Neuron (in vitro differentiated cells): ENCODE measurements at regions not wholly inside any gene's neighbourhood (a gene's known extent, or its start where the extent isn't known, plus 50 kb on each side); places are given as distances from the start of the nearest gene placed in this dataset.
"Not testable (repeated sequence)": the region's sequence is repeated elsewhere in the genome, so short reads cannot be mapped to it uniquely, and the experiment has no call there.

ENCODE experiments used
- H2AFZ ChIP-seq: one replicate; pipeline ENCODE4 v1.6.1; 2013; ENCODE audit warnings: low read depth, mild to moderate bottlenecking, inconsistent platforms, low read length, moderate library complexity
- H3K27me3 ChIP-seq: one replicate; pipeline ENCODE4 v1.6.1; 2013; ENCODE audit warnings: low read length; ENCODE audit not compliant: insufficient read depth
- H3K36me3 ChIP-seq: one replicate; pipeline ENCODE4 v1.6.1; 2013; ENCODE audit warnings: low read length; ENCODE audit not compliant: insufficient read depth
- H3K4me1 ChIP-seq: one replicate; pipeline ENCODE4 v1.6.1; 2013; ENCODE audit warnings: low read length; ENCODE audit not compliant: insufficient read depth
- H3K4me3 ChIP-seq: 2 replicates; pipeline ENCODE4 v1.5.1; 2013; ENCODE audit warnings: mild to moderate bottlenecking, low read length, moderate library complexity
- H3K9me3 ChIP-seq: one replicate; pipeline ENCODE4 v1.6.1; 2013; ENCODE audit warnings: low read length

DNA sequence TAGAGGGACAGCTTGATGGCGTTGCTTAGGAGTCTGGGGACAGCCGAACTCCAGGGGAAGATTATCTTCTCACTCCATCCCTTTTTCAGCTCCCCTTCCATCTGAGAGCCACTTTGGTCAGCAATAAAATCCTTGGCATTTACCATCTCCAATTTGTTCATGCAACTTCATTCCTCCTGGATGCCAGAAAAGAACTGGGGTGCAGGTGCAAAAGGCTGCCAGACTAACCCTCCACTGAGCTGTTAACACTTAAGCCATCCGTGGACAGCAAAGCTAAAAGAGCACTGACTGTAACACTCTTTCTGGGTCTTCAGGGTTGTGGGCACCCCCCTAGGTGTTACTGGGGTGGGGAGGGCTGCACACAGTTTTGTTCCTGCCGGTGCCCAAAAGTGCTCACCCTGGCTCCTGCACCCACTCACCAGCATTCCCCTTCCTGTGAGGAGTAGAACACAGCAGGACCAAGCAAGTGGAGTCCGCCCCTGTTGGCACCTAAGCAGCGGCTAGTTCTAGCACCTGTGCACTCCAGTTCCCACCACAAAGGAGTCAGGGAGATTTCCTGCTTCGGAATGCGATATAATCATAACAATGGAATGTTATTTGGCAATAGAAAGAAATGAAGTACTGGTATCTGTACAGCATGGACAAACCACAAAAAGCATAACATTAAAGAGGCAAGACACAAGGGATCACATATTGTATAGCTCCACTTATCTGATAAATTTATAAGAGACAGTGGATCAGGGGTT is 95.1 kb downstream of the NPY start:
- H3K9me3 ChIP-seq = no peaks in the 10 kb centered on the region
- no peaks in the 10 kb centered on the region for H3K27me3 ChIP-seq
- no peak overlapping the region for H2AFZ ChIP-seq
- peaks cover 8% of the 10 kb centered on the region for H3K4me1 ChIP-seq
- no peak overlapping the region for H3K4me3 ChIP-seq
- no peaks in the 10 kb centered on the region for H3K36me3 ChIP-seq

DNA sequence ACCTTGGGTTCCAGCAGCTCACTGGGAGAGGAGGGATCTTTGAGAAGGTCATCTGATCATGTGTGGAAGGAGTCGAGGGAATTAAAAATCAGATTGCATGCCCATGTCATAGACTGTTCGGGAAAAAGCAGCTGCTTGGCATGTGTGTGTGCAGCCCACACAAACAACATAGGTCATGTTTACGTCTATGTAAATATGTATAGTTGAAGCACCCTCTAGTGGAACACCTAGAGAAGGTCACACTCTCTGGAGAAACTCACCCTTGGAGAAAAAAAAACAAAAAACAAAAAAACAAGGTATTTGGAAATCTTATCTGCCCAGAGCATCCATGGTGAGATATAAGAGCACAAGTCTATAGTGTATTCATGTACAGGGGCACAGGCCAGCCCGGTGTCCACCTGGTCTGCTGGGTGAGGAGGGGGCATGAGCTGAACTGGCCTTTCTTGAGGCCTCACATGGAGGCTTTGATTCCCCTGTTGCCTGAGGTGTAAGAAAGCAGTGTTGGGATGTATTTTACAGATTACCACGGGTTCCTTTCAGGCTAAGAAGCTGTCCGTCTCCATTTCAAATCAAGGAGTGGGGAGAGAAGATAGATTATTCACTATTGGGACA is 98.0 kb downstream of the NPY start:
- Histone ChIP-seq H3K36me3 (no peaks in the 10 kb centered on the region), H3K4me1 (no peaks in the 10 kb centered on the region), H3K4me3 (no peak overlapping the region), H3K9me3 (no peaks in the 10 kb centered on the region), H3K27me3 (no peaks in the 10 kb centered on the region), H2AFZ (no peak overlapping the region)

DNA sequence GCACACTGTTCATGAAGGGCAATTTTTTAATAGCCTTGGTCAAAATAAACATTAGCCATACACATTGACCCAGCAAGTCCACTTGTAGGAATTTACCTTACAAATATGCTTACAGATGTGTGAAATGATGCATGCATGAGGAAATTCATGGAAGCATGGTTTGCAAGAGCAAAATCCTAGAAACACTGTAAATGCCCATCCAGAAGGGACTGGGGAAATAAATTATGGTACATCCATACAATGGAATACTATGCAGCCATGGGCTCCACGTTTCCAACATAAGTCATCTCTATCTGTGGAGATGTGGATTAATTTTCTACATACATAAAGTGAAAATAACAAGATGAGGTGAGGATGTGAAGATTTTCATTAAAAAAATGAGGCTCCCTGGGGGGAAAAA is 99.1 kb downstream of the NPY start:
- Histone ChIP-seq H3K9me3 (no peaks in the 10 kb centered on the region), H3K4me3 (no peak overlapping the region), H3K4me1 (no peaks in the 10 kb centered on the region), H3K27me3 (no peaks in the 10 kb centered on the region), H3K36me3 (no peaks in the 10 kb centered on the region), H2AFZ (no peak overlapping the region)

DNA sequence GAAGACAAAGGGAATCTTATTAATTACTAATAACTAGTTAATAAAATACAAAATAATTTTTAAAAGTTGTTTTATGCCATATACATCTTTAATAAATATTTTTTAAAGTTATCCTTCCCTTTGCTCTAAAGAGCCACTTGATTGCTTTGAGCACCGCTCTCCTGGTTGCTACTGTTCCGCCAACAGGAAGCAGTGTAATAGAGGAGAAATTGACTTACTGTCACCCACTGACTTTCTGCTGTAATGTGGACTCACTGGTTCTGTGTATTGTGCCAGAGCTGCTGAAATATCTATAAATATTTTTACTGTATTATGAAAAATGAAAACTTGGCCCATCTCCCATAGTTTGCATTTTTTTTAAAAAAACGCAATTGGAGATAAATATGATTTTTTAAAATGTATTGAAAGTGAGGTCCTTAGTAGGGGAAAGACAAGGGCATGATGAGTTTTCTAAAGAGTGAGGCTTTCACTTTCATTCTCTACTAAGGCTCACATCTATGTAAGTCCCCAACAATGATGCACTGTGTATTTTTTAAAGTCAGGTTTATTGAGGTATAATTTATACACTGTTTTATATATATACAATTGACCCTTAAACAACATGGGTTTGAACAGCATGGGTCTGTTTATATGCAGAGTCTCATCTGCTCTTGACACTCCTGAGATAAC is 100.5 kb downstream of the NPY start:
- Histone ChIP-seq H3K4me3 (no peak overlapping the region), H3K4me1 (no peaks in the 10 kb centered on the region), H2AFZ (no peak overlapping the region), H3K9me3 (no peaks in the 10 kb centered on the region), H3K36me3 (no peaks in the 10 kb centered on the region), H3K27me3 (no peaks in the 10 kb centered on the region)

DNA sequence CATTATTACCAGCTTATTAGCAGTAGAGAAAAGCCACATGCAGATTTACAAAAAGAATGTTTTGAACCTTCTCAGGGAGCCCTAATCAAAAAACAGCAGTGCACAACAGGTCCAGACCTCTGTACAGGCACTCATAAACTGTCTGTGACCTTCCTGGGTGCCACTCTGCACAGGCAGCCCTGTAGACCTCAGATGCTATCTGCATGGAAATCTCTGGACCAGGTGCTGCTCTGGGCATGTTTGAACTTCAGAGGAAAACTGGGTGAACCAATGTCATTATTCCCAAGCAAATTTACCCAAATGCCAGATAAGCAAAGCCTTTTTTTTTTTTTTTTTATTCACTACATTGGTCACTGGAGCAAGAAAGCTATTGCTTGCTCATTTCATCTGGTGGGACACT is 104.2 kb downstream of the NPY start:
- Histone ChIP-seq H3K27me3 (no peaks in the 10 kb centered on the region), H3K4me1 (no peaks in the 10 kb centered on the region), H3K36me3 (no peaks in the 10 kb centered on the region), H2AFZ (no peak overlapping the region), H3K9me3 (no peaks in the 10 kb centered on the region), H3K4me3 (no peak overlapping the region)

DNA sequence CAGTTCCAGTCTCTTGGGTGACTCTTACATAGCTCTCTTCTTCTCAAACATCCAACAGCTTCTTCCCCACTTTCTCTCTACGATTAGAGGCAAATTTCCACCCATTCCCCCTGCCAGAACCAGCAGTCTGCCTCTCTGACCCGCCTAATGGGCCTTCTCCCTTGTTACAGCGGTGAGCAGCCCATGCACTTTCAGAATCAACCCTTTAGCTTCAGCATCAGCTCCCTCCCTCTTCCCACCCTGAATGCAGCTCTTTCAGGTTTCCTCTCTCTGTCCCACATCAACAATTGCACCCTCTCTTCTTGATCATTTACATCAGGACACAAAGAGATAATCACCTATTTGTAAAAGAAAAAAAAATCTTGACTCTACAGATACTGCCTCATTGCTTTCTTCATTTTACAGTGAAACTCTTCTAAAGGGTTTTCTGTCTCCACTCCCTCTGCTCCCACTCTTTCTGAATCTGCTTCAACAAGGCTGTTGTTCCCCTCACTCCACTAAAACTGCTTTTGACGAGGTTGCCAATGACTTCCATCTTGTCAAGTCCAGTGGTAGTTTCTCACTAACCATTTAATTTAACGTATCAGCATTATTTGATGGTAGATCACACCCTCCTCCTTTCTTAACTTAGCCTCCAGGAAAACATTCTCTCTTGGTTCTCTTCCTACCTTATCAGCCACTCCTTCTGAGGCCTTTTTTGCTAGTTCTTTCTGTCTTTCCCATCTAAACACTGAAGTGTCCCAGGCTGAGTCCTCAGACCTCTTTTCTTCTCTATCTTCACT is 106.6 kb downstream of the NPY start:
- H3K9me3 ChIP-seq = no peaks in the 10 kb centered on the region
- H3K36me3 ChIP-seq = no peaks in the 10 kb centered on the region
- H3K27me3 ChIP-seq = no peaks in the 10 kb centered on the region
- H3K4me1 ChIP-seq = no peaks in the 10 kb centered on the region
- H2AFZ ChIP-seq = no peak overlapping the region
- H3K4me3 ChIP-seq = no peak overlapping the region

DNA sequence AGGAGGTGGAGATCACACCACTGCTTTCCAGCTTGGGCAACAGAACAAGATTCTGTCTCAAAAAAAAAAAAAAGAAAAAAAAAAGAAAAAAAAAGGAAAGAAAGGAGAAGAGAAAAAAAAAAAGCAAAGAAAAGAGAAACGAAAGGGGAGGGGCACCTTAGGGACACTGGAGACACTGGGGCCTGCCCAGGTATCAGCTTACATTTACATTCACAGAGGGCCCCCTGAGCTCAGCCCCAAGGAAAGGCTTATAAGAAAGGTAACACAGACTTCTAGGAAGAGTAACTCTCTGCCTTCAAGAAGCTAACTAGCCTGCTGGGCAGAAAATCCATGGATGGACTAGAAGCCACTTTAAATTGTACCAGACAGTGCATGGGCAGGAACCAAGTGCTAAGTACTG is 108.8 kb downstream of the NPY start:
- no peaks in the 10 kb centered on the region for H3K4me1 ChIP-seq
- no peak overlapping the region for H2AFZ ChIP-seq
- no peaks in the 10 kb centered on the region for H3K36me3 ChIP-seq
- H3K27me3 ChIP-seq = no peaks in the 10 kb centered on the region
- H3K4me3 ChIP-seq = no peak overlapping the region
- H3K9me3 ChIP-seq = no peaks in the 10 kb centered on the region

DNA sequence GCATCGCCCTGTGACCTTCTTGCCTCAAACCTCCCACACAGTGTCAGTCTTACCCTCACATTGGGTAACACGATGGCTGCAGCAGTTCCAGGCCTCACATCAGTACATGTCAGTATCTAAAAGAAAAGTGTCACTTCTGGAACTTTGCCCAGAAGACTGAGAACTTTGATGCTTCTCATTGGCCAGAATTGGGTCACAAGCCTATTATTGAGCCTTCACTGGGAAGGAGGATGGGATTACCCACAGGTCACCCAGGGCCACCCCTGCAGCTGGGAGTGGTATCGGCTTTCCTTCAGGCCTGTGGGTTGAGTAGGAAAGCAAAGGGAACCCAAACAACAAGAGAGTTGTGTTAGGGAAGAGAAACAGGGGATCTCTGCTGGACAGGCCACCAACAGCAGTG is 111.5 kb downstream of the NPY start:
- no peaks in the 10 kb centered on the region for H3K9me3 ChIP-seq
- H2AFZ ChIP-seq = no peak overlapping the region
- H3K4me3 ChIP-seq = no peak overlapping the region
- no peaks in the 10 kb centered on the region for H3K27me3 ChIP-seq
- no peaks in the 10 kb centered on the region for H3K4me1 ChIP-seq
- H3K36me3 ChIP-seq = no peaks in the 10 kb centered on the region

DNA sequence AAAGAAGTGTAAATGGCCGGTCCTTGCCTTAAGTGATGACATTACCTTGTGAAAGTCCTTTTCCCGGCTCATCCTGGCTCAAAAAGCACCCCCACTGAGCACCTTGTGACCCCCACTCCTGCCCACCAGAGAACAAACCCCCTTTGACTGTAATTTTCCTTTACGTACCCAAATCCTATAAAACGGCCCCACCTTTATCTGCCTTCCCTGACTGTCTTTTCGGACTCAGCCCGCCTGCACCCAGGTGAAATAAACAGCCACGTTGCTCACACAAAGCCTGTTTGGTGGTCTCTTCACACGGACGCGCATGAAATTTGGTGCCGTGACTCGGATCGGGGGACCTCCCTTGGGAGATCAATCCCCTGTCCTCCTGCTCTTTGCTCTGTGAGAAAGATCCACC is 112.4 kb downstream of the NPY start:
- not testable (repeated sequence) for H3K36me3 ChIP-seq, H3K4me1 ChIP-seq, H3K4me3 ChIP-seq, H3K27me3 ChIP-seq, H3K9me3 ChIP-seq, H2AFZ ChIP-seq

DNA sequence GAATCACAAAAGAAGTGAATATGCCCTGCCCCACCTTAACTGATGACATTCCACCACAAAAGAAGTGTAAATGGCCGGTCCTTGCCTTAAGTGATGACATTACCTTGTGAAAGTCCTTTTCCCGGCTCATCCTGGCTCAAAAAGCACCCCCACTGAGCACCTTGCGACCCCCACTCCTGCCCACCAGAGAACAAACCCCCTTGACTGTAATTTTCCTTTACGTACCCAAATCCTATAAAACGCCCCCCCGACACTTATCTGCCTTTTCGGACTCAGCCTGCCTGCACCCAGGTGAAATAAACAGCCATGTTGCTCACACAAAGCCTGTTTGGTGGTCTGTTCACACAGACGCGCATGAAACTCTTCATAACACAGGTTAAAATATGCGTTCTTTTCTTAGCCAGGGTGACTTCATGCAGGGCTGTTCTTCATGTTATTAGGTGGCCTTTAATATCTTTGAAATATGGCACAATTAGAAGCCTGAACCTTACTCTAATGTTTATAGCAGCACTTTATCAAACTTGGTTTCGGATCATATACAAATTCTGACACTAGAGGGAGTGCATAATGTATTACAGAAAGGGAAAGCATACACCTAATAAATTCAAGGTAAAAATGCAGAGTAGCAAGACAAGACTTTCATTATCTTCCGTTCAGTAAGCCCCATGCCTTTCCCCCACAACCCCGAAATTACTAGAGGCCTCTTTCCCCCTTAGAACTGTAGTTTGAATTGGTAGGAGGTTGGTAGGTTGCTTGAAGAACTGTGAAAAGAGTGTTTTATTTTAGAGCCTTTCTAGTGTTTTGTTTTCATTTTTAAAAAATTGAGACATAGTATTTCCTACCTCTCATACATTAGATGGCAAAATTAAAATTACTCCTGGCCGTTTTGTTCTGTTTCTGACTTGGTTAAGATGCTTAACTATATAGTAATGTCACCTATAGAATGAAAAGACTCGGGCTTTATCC is 117.9 kb downstream of the NPY start:
- Histone ChIP-seq H2AFZ (no peak overlapping the region), H3K9me3 (no peaks in the 10 kb centered on the region), H3K36me3 (no peaks in the 10 kb centered on the region), H3K27me3 (no peaks in the 10 kb centered on the region), H3K4me3 (no peak overlapping the region), H3K4me1 (no peaks in the 10 kb centered on the region)

DNA sequence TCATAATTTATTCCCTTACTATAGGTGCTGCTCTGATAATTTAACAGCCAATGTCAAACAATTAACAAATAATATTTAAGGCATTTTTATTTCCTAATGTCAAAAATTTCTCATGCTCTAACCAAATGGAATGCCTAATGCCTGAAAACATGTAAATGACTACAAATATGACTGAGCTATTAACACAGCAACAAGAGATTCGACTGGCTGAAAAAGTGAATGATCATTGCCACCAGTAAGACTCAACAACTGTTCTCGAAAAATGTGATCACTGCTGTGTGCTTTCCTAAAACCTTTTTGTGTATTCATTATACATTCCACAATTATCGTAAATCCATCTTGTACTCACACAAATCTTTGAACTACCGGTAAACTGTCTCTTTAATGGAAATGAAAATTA is 118.7 kb downstream of the NPY start:
- Histone ChIP-seq H3K36me3 (no peaks in the 10 kb centered on the region), H3K4me1 (no peaks in the 10 kb centered on the region), H3K4me3 (no peak overlapping the region), H2AFZ (no peak overlapping the region), H3K27me3 (no peaks in the 10 kb centered on the region), H3K9me3 (no peaks in the 10 kb centered on the region)

DNA sequence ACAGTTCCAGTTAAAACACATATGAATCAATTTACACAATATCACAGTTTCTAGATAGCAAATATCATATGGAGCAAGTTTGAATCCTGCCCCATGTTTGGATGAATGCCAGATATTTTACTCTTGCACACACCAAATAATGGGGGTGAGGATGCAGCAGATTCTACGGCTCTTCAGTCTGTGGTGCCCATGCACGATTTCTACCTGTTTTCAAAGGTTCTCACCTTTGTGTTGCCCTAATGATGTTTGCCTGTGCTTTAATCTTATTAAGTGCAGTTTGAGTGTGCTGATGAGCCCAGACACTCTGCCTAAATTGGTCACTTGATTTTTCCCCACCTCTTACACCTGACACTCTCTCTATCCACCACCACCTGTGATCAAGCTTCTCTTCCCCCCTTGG is 119.6 kb downstream of the NPY start:
- no peaks in the 10 kb centered on the region for H3K36me3 ChIP-seq
- no peak overlapping the region for H2AFZ ChIP-seq
- H3K9me3 ChIP-seq = no peaks in the 10 kb centered on the region
- H3K27me3 ChIP-seq = peaks cover 3% of the 10 kb centered on the region
- H3K4me3 ChIP-seq = no peak overlapping the region
- no peaks in the 10 kb centered on the region for H3K4me1 ChIP-seq
